Sigmoid colon (tissue), 6 donors: ENCODE measurements at regions not wholly inside any gene's neighbourhood (a gene's known extent, or its start where the extent isn't known, plus 50 kb on each side); places are given as distances from the start of the nearest gene placed in this dataset.

Experiments
- DNase-seq: peaks from one replicate; pipeline ENCODE4 v3.0.0-alpha.2; 2019
- H3K27ac ChIP-seq, 4 donors: fragments of 200-600 bp; sonication (generic); one replicate each; pipeline ENCODE4 v1.5.1; 2016 to 2019; ENCODE audit warnings: mild to moderate bottlenecking in 1 of 4
- H3K27me3 ChIP-seq, 3 donors: fragments of 200-600 bp; sonication (generic); one replicate each; pipeline ENCODE4 v1.5.1; 2019; ENCODE audit warnings: mild to moderate bottlenecking in 1 of 3
- H3K36me3 ChIP-seq, 4 donors: fragments of 200-600 bp; sonication (generic); one replicate each; pipeline ENCODE4 v1.5.1; 2016 to 2019
- H3K4me1 ChIP-seq, 4 donors: fragments of 200-600 bp; sonication (generic); one replicate each; pipeline ENCODE4 v1.5.1; 2017 to 2019
- H3K4me3 ChIP-seq, 4 donors: fragments of 200-600 bp; sonication (generic); one replicate each; pipeline ENCODE4 v1.5.1; 2017 to 2019; ENCODE audit warnings: mild to moderate bottlenecking in 2 of 4, moderate library complexity in 1 of 4
- H3K9me3 ChIP-seq, 4 donors: fragments of 200-600 bp in 3 of 4; sonication (generic) in 3 of 4; one replicate each; pipeline versions ENCODE4 v1.5.1 to v1.6.1; 2013 to 2019
- CTCF ChIP-seq, 4 experiments: fragments of 450-650 bp in 3 of 4; fragments of 200-600 bp in 1 of 4; IDR thresholded peaks; one replicate each; pipeline ENCODE4 v1.5.1; 2016 to 2019; ENCODE audit warnings: antibody characterized with exemption in 4 of 4, mild to moderate bottlenecking in 3 of 4, moderate library complexity in 2 of 4
- EP300 ChIP-seq, 4 donors: sonication (generic); formaldehyde crosslinking; IDR thresholded peaks; one replicate each; pipeline ENCODE4 v1.6.1; 2017; ENCODE audit warnings: antibody characterized with exemption in 4 of 4
- POLR2A ChIP-seq, 2 donors: fragments of 450-650 bp; IDR thresholded peaks; one replicate each; pipeline ENCODE4 v1.6.1; 2016; ENCODE audit warnings: antibody characterized with exemption in 2 of 2, mild to moderate bottlenecking in 2 of 2, moderate library complexity in 2 of 2
- POLR2AphosphoS5 ChIP-seq, 4 donors: sonication (generic); formaldehyde crosslinking; IDR thresholded peaks; one replicate each; pipeline ENCODE4 v1.6.1; 2017; ENCODE audit warnings: antibody characterized with exemption in 4 of 4
- WGBS, 2 donors: extraction: QIAGEN DNeasy Blood & Tissue Kit; methylation state at CpG; one replicate each; pipeline ENCODE4 v1.1.7; 2013; 5-methylcytosine and 5-hydroxymethylcytosine counted together
- intact Hi-C: fragments of 100-400 bp; cut with DNase I; formaldehyde crosslinking; loops from one replicate; pipeline ENCODE4 v1.15.1; 2023
- donor health status: healthy with polysubstance abuse.
- donor health status: healthy.

- Histone ChIP-seq H3K36me3 (no peaks in the 10 kb centered on the region), H3K4me3 (no peak overlapping the region), H3K9me3 (no peaks in the 10 kb centered on the region), H3K27me3 (no peaks in the 10 kb centered on the region), H3K4me1 (no peaks in the 10 kb centered on the region), H3K27ac (no peak overlapping the region)
- no peak for DNase-seq
- TF ChIP-seq CTCF (IDR thresholded peaks at IDR 0.05): no peak
- TF ChIP-seq EP300 (IDR thresholded peaks at IDR 0.05): no peak
- TF ChIP-seq POLR2AphosphoS5 (IDR thresholded peaks at IDR 0.05): no peak
- no peak for TF ChIP-seq POLR2A (IDR thresholded peaks at IDR 0.05)
- WGBS, 2 donors: 82 to 92% methylated on average over 4 of the region's 4 CpGs
- intact Hi-C loops: no loop called here
Measured at GRCh38 chr3:106229495-106230278, 360.9 kb upstream of the CBLB start.

- TF ChIP-seq POLR2AphosphoS5 (IDR thresholded peaks at IDR 0.05): no peak
- no peak for TF ChIP-seq CTCF (IDR thresholded peaks at IDR 0.05)
- Histone ChIP-seq H3K9me3 (no peaks in the 10 kb centered on the region), H3K4me3 (no peak overlapping the region), H3K27me3 (no peaks in the 10 kb centered on the region), H3K27ac (no peak overlapping the region), H3K36me3 (no peaks in the 10 kb centered on the region), H3K4me1 (no peaks in the 10 kb centered on the region)
- intact Hi-C loops: no loop called here
- 59 to 92% methylated on average over 1 of the region's 1 CpG for WGBS, 2 donors
- DNase-seq: no peak
Measured at GRCh38 chr3:106231086-106231485, 362.3 kb upstream of the CBLB start.

GRCh38 chr3:106232956-106233355 lies 364.1 kb upstream of the CBLB start:
- no peaks in the 10 kb centered on the region for H3K27me3 ChIP-seq
- TF ChIP-seq POLR2A (IDR thresholded peaks at IDR 0.05): no peak
- no peak for TF ChIP-seq EP300 (IDR thresholded peaks at IDR 0.05)
- no peak for TF ChIP-seq POLR2AphosphoS5 (IDR thresholded peaks at IDR 0.05)
- TF ChIP-seq CTCF (IDR thresholded peaks at IDR 0.05): no peak
- no peaks in the 10 kb centered on the region for H3K36me3 ChIP-seq
- DNase-seq: no peak
- no peak overlapping the region for H3K4me3 ChIP-seq
- no peaks in the 10 kb centered on the region for H3K4me1 ChIP-seq
- intact Hi-C loops: no loop called here
- no peak overlapping the region for H3K27ac ChIP-seq
- H3K9me3 ChIP-seq: no peaks in the 10 kb centered on the region

- Histone ChIP-seq H3K36me3 (no peaks in the 10 kb centered on the region), H3K4me3 (no peak overlapping the region), H3K9me3 (no peaks in the 10 kb centered on the region), H3K4me1 (no peaks in the 10 kb centered on the region), H3K27me3 (no peaks in the 10 kb centered on the region), H3K27ac (no peak overlapping the region)
- no peak for DNase-seq
- no peak for TF ChIP-seq POLR2AphosphoS5 (IDR thresholded peaks at IDR 0.05)
- TF ChIP-seq CTCF (IDR thresholded peaks at IDR 0.05): no peak
- TF ChIP-seq POLR2A (IDR thresholded peaks at IDR 0.05): no peak
- TF ChIP-seq EP300 (IDR thresholded peaks at IDR 0.05): no peak
- 98% methylated on average over 2 of the region's 2 CpGs for WGBS, 2 donors
- intact Hi-C loops: no loop called here
Measured at GRCh38 chr3:106239195-106239697, 370.4 kb upstream of the CBLB start.

GRCh38 chr3:106241593-106241992 lies 372.8 kb upstream of the CBLB start:
- WGBS, 2 donors: 76 to 81% methylated on average over 2 of the region's 2 CpGs

More at GRCh38 chr3:106241593-106241992, 372.8 kb upstream of the CBLB start:
- no peaks in the 10 kb centered on the region for H3K27me3 ChIP-seq
- no peak for DNase-seq
- H3K4me1 ChIP-seq: no peaks in the 10 kb centered on the region
- no peaks in the 10 kb centered on the region for H3K9me3 ChIP-seq
- H3K4me3 ChIP-seq: no peak overlapping the region
- TF ChIP-seq CTCF (IDR thresholded peaks at IDR 0.05) (no peak), POLR2A (IDR thresholded peaks at IDR 0.05) (no peak), EP300 (IDR thresholded peaks at IDR 0.05) (no peak), POLR2AphosphoS5 (IDR thresholded peaks at IDR 0.05) (no peak)
- no peaks in the 10 kb centered on the region for H3K36me3 ChIP-seq
- no peak overlapping the region for H3K27ac ChIP-seq
- intact Hi-C loops: no loop called here
